Neutrophil (primary cell): ENCODE measurements at regions not wholly inside any gene's neighbourhood (a gene's known extent, or its start where the extent isn't known, plus 50 kb on each side); places are given as distances from the start of the nearest gene placed in this dataset.

Experiments
- H3K27ac ChIP-seq: fragments of 200-600 bp; sonication (generic); 2 replicates; pipeline ENCODE4 v1.5.1; 2016; ENCODE audit warnings: mild to moderate bottlenecking, moderate library complexity
- H3K27me3 ChIP-seq: fragments of 200-600 bp; sonication (generic); 2 replicates; pipeline ENCODE4 v1.6.0; 2016; ENCODE audit warnings: mild to moderate bottlenecking
- H3K36me3 ChIP-seq: fragments of 200-600 bp; sonication (generic); 2 replicates; pipeline ENCODE4 v1.5.1; 2017
- H3K4me1 ChIP-seq, 2 experiments: fragments of 200-600 bp in 1 of 2; sonication (generic) in 1 of 2; 1 replicate in 1 of 2; 2 replicates in 1 of 2; pipeline versions ENCODE4 v1.5.1 to v1.6.1; 2013 to 2016; ENCODE audit warnings: low read depth in 1 of 2, low read length in 1 of 2, mild to moderate bottlenecking in 1 of 2, moderate library complexity in 1 of 2; ENCODE audit not compliant: control insufficient read depth in 1 of 2, insufficient read depth in 1 of 2
- H3K4me3 ChIP-seq, 2 experiments: fragments of 200-600 bp in 1 of 2; sonication (generic) in 1 of 2; 1 replicate in 1 of 2; 2 replicates in 1 of 2; pipeline ENCODE4 v1.5.1; 2013 to 2016; ENCODE audit warnings: low read depth in 1 of 2, low read length in 1 of 2, mild to moderate bottlenecking in 1 of 2, moderate library complexity in 1 of 2
- H3K9me3 ChIP-seq: fragments of 200-600 bp; sonication (generic); 2 replicates; pipeline ENCODE4 v1.5.1; 2016
- CTCF ChIP-seq: fragments of 200-600 bp; sonication (generic); IDR thresholded peaks from 2 replicates; pipeline ENCODE4 v1.5.1; 2016; ENCODE audit warnings: antibody characterized with exemption

DNA sequence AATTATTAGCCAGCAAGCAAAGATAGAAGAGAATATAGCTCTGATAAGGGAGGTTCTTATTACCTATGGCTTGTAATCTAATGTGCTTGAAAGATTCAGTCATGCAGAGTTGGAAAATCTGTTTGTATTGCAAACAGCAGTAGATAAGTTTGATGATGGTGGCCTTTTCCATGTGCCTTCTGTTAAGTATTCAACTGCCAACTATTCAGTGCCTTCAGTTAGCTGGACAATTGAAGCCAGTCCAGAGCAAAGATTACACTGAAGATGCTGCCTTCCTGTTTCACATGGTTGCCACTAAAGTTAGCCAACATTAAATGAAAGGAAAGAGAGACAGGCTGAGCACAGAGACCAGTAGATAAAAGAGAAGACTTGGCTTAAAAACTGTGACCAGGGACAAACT, 92.7 kb upstream of the SLC38A2 start:
- no peak overlapping the region for H3K4me3 ChIP-seq
- no peaks in the 10 kb centered on the region for H3K27me3 ChIP-seq
- H3K9me3 ChIP-seq: no peaks in the 10 kb centered on the region
- peaks cover 14 to 27% of the 10 kb centered on the region in 2 experiments for H3K4me1 ChIP-seq
- TF ChIP-seq CTCF: no peak
- H3K27ac ChIP-seq: no peak overlapping the region
- H3K36me3 ChIP-seq: no peaks in the 10 kb centered on the region

DNA sequence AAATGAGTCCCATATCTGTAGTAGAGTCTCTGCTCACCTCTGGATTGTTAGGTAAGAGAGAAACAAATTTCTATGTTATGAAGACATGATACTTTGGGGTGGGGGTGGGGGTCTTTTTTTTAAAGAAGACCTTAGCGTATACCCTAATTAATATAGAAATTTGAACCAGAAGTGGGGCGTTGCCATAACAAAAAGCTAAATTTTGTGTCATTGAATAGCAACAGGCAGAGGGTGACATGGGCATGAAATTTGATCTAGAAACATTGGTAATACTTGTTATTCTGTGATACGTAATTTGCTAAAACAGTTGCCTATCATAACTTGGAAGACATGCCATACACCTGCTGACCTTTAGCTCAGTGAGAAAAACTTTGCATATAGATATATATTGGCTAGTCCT, 92.3 kb upstream of the SLC38A2 start:
- Histone ChIP-seq H3K4me3 (no peak overlapping the region), H3K27me3 (no peaks in the 10 kb centered on the region), H3K27ac (no peak overlapping the region), H3K4me1 (peaks cover 19 to 27% of the 10 kb centered on the region in 2 experiments), H3K9me3 (no peaks in the 10 kb centered on the region), H3K36me3 (no peaks in the 10 kb centered on the region)
- no peak for TF ChIP-seq CTCF

GRCh38 chr12:46462641-46463355, 90.2 kb upstream of the SLC38A2 start:
- no peak overlapping the region for H3K27ac ChIP-seq

DNA sequence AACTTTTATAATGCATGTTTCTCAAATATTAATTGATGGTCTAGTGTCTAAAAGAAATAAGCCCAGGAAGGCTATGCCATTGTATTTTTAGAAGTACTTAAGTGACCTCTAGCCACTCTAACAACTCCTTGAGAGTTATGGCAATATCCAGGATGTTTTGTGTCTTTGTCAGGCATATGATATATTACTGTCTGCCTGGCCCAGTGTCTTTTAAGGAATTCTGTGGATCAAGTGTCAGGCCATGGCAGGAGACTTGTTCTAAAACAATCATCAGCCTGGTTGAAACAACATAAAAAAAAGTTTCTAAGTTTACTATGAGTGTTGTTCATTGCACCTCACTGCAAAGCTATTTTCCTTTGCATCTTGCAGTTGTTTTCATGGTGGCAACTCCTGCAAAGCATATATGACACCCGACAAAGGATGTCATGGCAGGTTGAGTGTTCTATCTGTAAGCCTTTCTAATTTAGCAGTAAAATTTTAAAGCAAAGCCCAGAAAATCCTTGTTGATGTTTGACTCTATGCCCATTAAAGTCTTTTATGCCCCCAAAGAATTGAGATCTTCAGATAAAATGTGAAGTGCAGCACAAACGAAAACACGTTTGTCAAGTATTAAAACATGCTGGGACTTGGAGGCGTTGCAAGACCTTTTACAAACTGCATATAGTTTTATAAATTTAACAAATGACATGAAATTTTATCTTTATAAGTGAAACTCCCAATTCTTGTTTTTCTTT, 89.5 kb upstream of the SLC38A2 start:
- no peak overlapping the region for H3K27ac ChIP-seq
- no peaks in the 10 kb centered on the region for H3K36me3 ChIP-seq
- H3K9me3 ChIP-seq: no peaks in the 10 kb centered on the region
- H3K4me3 ChIP-seq: no peak overlapping the region
- no peak for TF ChIP-seq CTCF
- no peaks in the 10 kb centered on the region for H3K27me3 ChIP-seq
- H3K4me1 ChIP-seq: peaks cover 41 to 53% of the 10 kb centered on the region in 2 experiments

More at GRCh38 chr12:46462641-46463355, 90.2 kb upstream of the SLC38A2 start:
- Histone ChIP-seq H3K36me3 (no peaks in the 10 kb centered on the region), H3K4me3 (no peak overlapping the region), H3K4me1 (peaks cover 39 to 47% of the 10 kb centered on the region in 2 experiments), H3K9me3 (no peaks in the 10 kb centered on the region), H3K27me3 (no peaks in the 10 kb centered on the region)
- TF ChIP-seq CTCF: no peak

DNA sequence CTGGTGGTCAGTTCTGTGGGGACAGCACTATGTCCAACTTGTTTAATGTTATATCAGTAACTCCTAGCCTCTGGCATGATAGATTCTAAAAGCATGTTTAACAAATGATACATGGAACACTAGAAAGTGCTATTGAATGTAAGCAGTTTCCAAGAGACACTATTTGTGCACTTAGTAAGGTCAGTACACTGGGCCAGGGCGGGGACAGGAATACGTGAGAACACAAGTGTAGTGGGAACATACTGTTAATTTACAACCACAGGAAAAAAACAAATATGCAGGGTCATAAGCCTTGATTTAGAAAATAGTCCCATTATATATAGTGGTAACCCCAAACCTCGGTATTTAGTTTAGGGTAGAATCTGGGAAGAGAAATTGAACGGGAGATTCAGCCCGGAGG, 88.9 kb upstream of the SLC38A2 start:
- TF ChIP-seq CTCF: no peak
- peak overlapping the region; percentile 81 for H3K27ac ChIP-seq

More for the DNA sequence above, 88.9 kb upstream of the SLC38A2 start:
- Histone ChIP-seq H3K9me3 (no peaks in the 10 kb centered on the region), H3K27me3 (no peaks in the 10 kb centered on the region), H3K4me1 (peaks cover 47 to 59% of the 10 kb centered on the region in 2 experiments), H3K4me3 (no peak overlapping the region), H3K36me3 (no peaks in the 10 kb centered on the region)
